ENCODE measurements at regions not wholly inside any gene's neighbourhood (a gene's known extent, or its start where the extent isn't known, plus 50 kb on each side); places are given as distances from the start of the nearest gene placed in this dataset.

- no peak for TF ChIP-seq FOXM1 (IDR thresholded peaks at IDR 0.05; ENCODE audit: borderline replicate concordance)
- no peak for TF ChIP-seq HDGF (IDR thresholded peaks at IDR 0.05; ENCODE audit: borderline replicate concordance)
- TF ChIP-seq NFRKB (IDR thresholded peaks at IDR 0.05) = no peak
- TF ChIP-seq SUZ12 (IDR thresholded peaks at IDR 0.05) = no peak
- no peak for TF ChIP-seq SP1 (IDR thresholded peaks at IDR 0.05)
- no peak for TF ChIP-seq ZNF384 (IDR thresholded peaks at IDR 0.05)
- no peak for TF ChIP-seq BHLHE40 (IDR thresholded peaks at IDR 0.05; ENCODE audit: borderline replicate concordance)
Measured at GRCh38 chr2:137872577-137872976, 91.7 kb upstream of the HNMT start.
